DOHH2 (cell line): ENCODE measurements at regions not wholly inside any gene's neighbourhood (a gene's known extent, or its start where the extent isn't known, plus 50 kb on each side); places are given as distances from the start of the nearest gene placed in this dataset.
A peak's percentile ranks its signal among the peaks of the same experiment; 100 is the strongest.

ENCODE experiments used
- H3F3A ChIP-seq: fragments of 200-600 bp; sonication (generic), shearing (Covaris generic); 2 replicates; pipeline ENCODE4 v1.6.0; 2016; ENCODE audit warnings: antibody characterized with exemption, mild to moderate bottlenecking; ENCODE audit not compliant: control insufficient read depth, insufficient read depth
- H3K27ac ChIP-seq: fragments of 200-600 bp; sonication (generic); 2 replicates; pipeline ENCODE4 v1.5.1; 2014; ENCODE audit warnings: low read depth, mild to moderate bottlenecking, low read length, moderate library complexity
- H3K27me3 ChIP-seq: fragments of 200-600 bp; sonication (generic); 2 replicates; pipeline ENCODE4 v1.6.1; 2014; ENCODE audit warnings: mild to moderate bottlenecking, low read length, mixed read lengths; ENCODE audit not compliant: control insufficient read depth
- H3K36me3 ChIP-seq: fragments of 200-600 bp; sonication (generic); 2 replicates; pipeline ENCODE4 v1.6.1; 2014; ENCODE audit warnings: mild to moderate bottlenecking, low read length, moderate library complexity, mixed read lengths; ENCODE audit not compliant: control insufficient read depth
- H3K4me1 ChIP-seq: fragments of 200-600 bp; sonication (generic); 2 replicates; pipeline ENCODE4 v1.6.1; 2014; ENCODE audit warnings: mild to moderate bottlenecking, low read length, mixed read lengths; ENCODE audit not compliant: control insufficient read depth
- H3K4me2 ChIP-seq: fragments of 200-600 bp; sonication (generic); 2 replicates; pipeline ENCODE4 v1.6.0; 2014; ENCODE audit warnings: mild to moderate bottlenecking, low read length, moderate library complexity
- H3K4me3 ChIP-seq: fragments of 200-600 bp; sonication (generic); 2 replicates; pipeline ENCODE4 v1.5.1; 2014; ENCODE audit warnings: mild to moderate bottlenecking, low read length, mixed read lengths
- H3K79me2 ChIP-seq: fragments of 200-600 bp; sonication (generic); 2 replicates; pipeline ENCODE4 v1.6.1; 2014; ENCODE audit warnings: mild to moderate bottlenecking, low read length, mixed read lengths; ENCODE audit not compliant: control insufficient read depth
- H3K9me2 ChIP-seq: fragments of 200-600 bp; sonication (generic); replicated peaks from 2 replicates; pipeline ENCODE4 v1.6.1; 2014; ENCODE audit warnings: mild to moderate bottlenecking, low read length, mixed read lengths; ENCODE audit not compliant: control insufficient read depth
- H3K9me3 ChIP-seq: fragments of 200-600 bp; sonication (generic); 2 replicates; pipeline ENCODE4 v1.6.1; 2014; ENCODE audit warnings: antibody characterized with exemption, low read length, mixed read lengths; ENCODE audit not compliant: control insufficient read depth, insufficient read depth
- H4K20me1 ChIP-seq: fragments of 200-600 bp; sonication (generic); 2 replicates; pipeline ENCODE4 v1.6.0; 2014; ENCODE audit warnings: low read depth, mild to moderate bottlenecking, antibody characterized with exemption, low read length, moderate library complexity; ENCODE audit not compliant: control insufficient read depth, insufficient read depth
- EZH2phosphoT487 ChIP-seq: fragments of 200-600 bp; sonication (generic); IDR thresholded peaks from 2 replicates; pipeline ENCODE4 v1.6.1; 2017; ENCODE audit warnings: borderline replicate concordance, mild to moderate bottlenecking, antibody characterized with exemption, low read length, moderate library complexity, mixed read lengths
- TF ChIP-seq, protein P1 (sequence below): fragments of 200-600 bp; sonication (generic); IDR thresholded peaks from one replicate; pipeline ENCODE4 v1.5.1; 2014; ENCODE audit warnings: antibody characterized with exemption, mild to moderate bottlenecking, low read depth, low read length; ENCODE audit not compliant: poor library complexity, severe bottlenecking

- Histone ChIP-seq H3K36me3 (no peaks in the 10 kb centered on the region), H3K4me1 (peaks cover 3% of the 10 kb centered on the region; the same call in 1 of the 2 replicates)
These were observed 155.4 kb downstream of the TRIM27 start for GRCh38 chr6:28768187-28768913.

DNA sequence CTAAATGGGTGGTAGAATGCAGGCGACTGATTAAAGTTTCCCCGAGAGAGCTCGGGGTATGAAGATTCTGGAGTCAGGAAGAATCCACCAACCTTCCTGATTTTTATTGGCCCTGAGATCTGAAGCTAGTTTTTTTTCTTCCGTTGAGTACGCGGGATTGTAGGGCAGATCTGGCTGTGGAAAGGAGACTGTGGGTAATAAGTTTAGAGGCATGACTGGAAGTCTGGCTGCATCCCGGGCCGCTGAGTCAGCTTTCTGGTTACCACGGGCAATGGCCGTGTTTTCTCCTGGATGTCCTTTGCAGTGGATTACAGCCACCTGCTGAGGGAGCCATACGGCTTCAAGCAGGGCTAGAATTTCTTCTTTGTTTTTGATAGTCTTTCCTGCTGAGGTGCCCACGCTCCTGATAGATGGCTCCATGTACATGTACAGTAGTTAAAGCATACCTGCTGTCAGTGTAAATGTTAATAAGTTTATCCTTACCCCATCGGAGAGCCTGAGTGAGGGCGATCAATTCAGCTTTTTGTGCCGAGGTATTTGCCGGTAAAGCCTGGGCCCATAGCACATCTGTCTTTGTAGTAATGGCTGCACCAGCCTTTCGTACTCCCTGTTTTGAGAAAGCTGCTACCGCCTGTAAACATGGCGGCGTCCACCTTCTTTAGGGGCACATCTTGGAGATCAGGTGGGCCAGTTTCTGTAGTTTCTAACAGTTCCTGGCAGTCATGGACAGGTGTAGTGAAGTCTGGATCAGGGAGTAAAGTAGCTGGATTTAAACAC, 154.0 kb downstream of the TRIM27 start:
- Histone ChIP-seq H3K27me3 (peaks cover 31% of the 10 kb centered on the region), H3K4me2 (no peak overlapping the region), H3K79me2 (no peaks in the 10 kb centered on the region), H3K9me2 (no peaks in the 10 kb centered on the region), H3K4me3 (no peak overlapping the region), H3K36me3 (no peaks in the 10 kb centered on the region), H3K27ac (no peak overlapping the region), H3K9me3 (no peaks in the 10 kb centered on the region), H3K4me1 (peaks cover 3% of the 10 kb centered on the region; the same call in 1 of the 2 replicates), H3F3A (no peaks in the 10 kb centered on the region), H4K20me1 (no peaks in the 10 kb centered on the region)
- TF ChIP-seq, protein P1, sequence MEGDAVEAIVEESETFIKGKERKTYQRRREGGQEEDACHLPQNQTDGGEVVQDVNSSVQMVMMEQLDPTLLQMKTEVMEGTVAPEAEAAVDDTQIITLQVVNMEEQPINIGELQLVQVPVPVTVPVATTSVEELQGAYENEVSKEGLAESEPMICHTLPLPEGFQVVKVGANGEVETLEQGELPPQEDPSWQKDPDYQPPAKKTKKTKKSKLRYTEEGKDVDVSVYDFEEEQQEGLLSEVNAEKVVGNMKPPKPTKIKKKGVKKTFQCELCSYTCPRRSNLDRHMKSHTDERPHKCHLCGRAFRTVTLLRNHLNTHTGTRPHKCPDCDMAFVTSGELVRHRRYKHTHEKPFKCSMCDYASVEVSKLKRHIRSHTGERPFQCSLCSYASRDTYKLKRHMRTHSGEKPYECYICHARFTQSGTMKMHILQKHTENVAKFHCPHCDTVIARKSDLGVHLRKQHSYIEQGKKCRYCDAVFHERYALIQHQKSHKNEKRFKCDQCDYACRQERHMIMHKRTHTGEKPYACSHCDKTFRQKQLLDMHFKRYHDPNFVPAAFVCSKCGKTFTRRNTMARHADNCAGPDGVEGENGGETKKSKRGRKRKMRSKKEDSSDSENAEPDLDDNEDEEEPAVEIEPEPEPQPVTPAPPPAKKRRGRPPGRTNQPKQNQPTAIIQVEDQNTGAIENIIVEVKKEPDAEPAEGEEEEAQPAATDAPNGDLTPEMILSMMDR = peak; percentile 22
- no peak for TF ChIP-seq EZH2phosphoT487

More at GRCh38 chr6:28768187-28768913, 155.4 kb downstream of the TRIM27 start:
- Histone ChIP-seq H3K27me3 (peaks cover 31% of the 10 kb centered on the region), H3K27ac (no peak overlapping the region), H3K4me2 (no peak overlapping the region), H3F3A (no peaks in the 10 kb centered on the region), H3K9me3 (no peaks in the 10 kb centered on the region), H3K4me3 (no peak overlapping the region), H3K79me2 (no peaks in the 10 kb centered on the region), H4K20me1 (no peaks in the 10 kb centered on the region), H3K9me2 (no peaks in the 10 kb centered on the region)
- TF ChIP-seq EZH2phosphoT487 = no peak
- TF ChIP-seq, protein P1 = no peak

- TF ChIP-seq, protein P1 = no peak
- no peak for TF ChIP-seq EZH2phosphoT487
- no peaks in the 10 kb centered on the region for H4K20me1 ChIP-seq
- no peak overlapping the region for H3K4me2 ChIP-seq
- H3K9me2 ChIP-seq = no peaks in the 10 kb centered on the region
- H3K79me2 ChIP-seq = no peaks in the 10 kb centered on the region
- H3K27me3 ChIP-seq = peaks cover 26% of the 10 kb centered on the region
- H3K27ac ChIP-seq = no peak overlapping the region
- no peaks in the 10 kb centered on the region for H3K36me3 ChIP-seq
- no peaks in the 10 kb centered on the region for H3K9me3 ChIP-seq
- no peaks in the 10 kb centered on the region for H3F3A ChIP-seq
- peaks cover 5% of the 10 kb centered on the region; the same call in 1 of the 2 replicates for H3K4me1 ChIP-seq
- no peak overlapping the region for H3K4me3 ChIP-seq
These were observed 153.1 kb downstream of the TRIM27 start for GRCh38 chr6:28770732-28771131.
